GM12878 (cell line): ENCODE measurements at regions not wholly inside any gene's neighbourhood (a gene's known extent, or its start where the extent isn't known, plus 50 kb on each side); places are given as distances from the start of the nearest gene placed in this dataset.

Experiments
- CTCF ChIP-seq, 3 experiments: IDR thresholded peaks in 2 of 3; conservative IDR thresholded peaks in 1 of 3; 2 replicates each; pipeline ENCODE4 v1.5.1; 2011; ENCODE audit warnings: low read depth in 3 of 3, low read length in 3 of 3, mild to moderate bottlenecking in 3 of 3, control low read depth in 2 of 3, moderate library complexity in 2 of 3, inconsistent platforms in 1 of 3, mixed read lengths in 1 of 3; ENCODE audit not compliant: control insufficient read depth in 2 of 3, insufficient read depth in 1 of 3; ENCODE audit errors: extremely low read depth in 1 of 3
- EGR1 ChIP-seq, 2 experiments: IDR thresholded peaks; 1 replicate in 1 of 2; 2 replicates in 1 of 2; pipeline ENCODE4 v1.6.1; 2011 to 2012; ENCODE audit warnings: low read depth in 2 of 2, low read length in 2 of 2, borderline replicate concordance in 1 of 2, mild to moderate bottlenecking in 1 of 2, moderate library complexity in 1 of 2
- EP300 ChIP-seq, 2 experiments: fragments of 150-350 bp in 1 of 2; IDR thresholded peaks; 2 replicates each; pipeline ENCODE4 v1.6.1; 2011 to 2012; ENCODE audit warnings: low read depth in 2 of 2, low read length in 2 of 2, borderline replicate concordance in 1 of 2, improper control_type of control experiment in 1 of 2, inconsistent platforms in 1 of 2; ENCODE audit not compliant: control insufficient read depth in 1 of 2
- JUND ChIP-seq: IDR thresholded peaks from 2 replicates; pipeline ENCODE4 v1.6.1; 2012; ENCODE audit warnings: low read depth, mild to moderate bottlenecking, low read length, improper control_type of control experiment, moderate library complexity
- NFIC ChIP-seq: IDR thresholded peaks from 2 replicates; pipeline ENCODE4 v1.6.1; 2012; ENCODE audit warnings: low read depth, mild to moderate bottlenecking, inconsistent platforms, low read length, moderate library complexity
- POLR2A ChIP-seq: IDR thresholded peaks from 2 replicates; pipeline ENCODE4 v1.6.1; 2011; ENCODE audit warnings: low read depth, mild to moderate bottlenecking, low read length
- POLR2AphosphoS5 ChIP-seq: IDR thresholded peaks from 2 replicates; pipeline ENCODE4 v1.6.1; 2011; ENCODE audit warnings: mild to moderate bottlenecking, low read length, inconsistent platforms
- RAD21 ChIP-seq: IDR thresholded peaks from 2 replicates; pipeline ENCODE4 v1.6.1; 2011; ENCODE audit warnings: mild to moderate bottlenecking, low read depth, low read length, moderate library complexity; ENCODE audit not compliant: insufficient read depth
- TCF7 ChIP-seq: IDR thresholded peaks from 2 replicates; pipeline ENCODE4 v1.6.1; 2014; ENCODE audit warnings: antibody characterized with exemption, borderline replicate concordance

GRCh38 chr11:70786021-70786665 lies 387.8 kb downstream of the CTTN start:
- TF ChIP-seq TCF7 (no peak), EP300 (IDR thresholded peaks at IDR 0.05; ENCODE audit: borderline replicate concordance in 1 of 2, control insufficient read depth in 1 of 2, low read depth in 2 of 2, low read length in 2 of 2) (no peak), CTCF (IDR thresholded peaks at IDR 0.05 in 2 of 3, conservative IDR thresholded peaks at IDR 0.05 in 1 of 3; ENCODE audit: control insufficient read depth in 2 of 3, extremely low read depth in 1 of 3, insufficient read depth in 1 of 3, low read depth in 3 of 3, low read length in 3 of 3) (no peak), RAD21 (no peak), JUND (no peak), POLR2AphosphoS5 (no peak), NFIC (no peak), EGR1 (IDR thresholded peaks at IDR 0.05; ENCODE audit: borderline replicate concordance in 1 of 2, low read depth in 2 of 2, low read length in 2 of 2) (no peak), POLR2A (no peak)
